K562 (cell line): ENCODE measurements at regions not wholly inside any gene's neighbourhood (a gene's known extent, or its start where the extent isn't known, plus 50 kb on each side); places are given as distances from the start of the nearest gene placed in this dataset.

ENCODE experiments used
- ATAC-seq: fragments of 200-7000 bp; cut with Tn5 transposase; 3 replicates; pipeline ENCODE4 v1.9.1; 2020; ENCODE audit warnings: moderate library complexity
- BruUV-seq: library from RNA; stranded (reverse); fragments of 400-500 nt; replicated peaks from 2 replicates; lab custom pipeline; 2021; lab: Mats Ljungman, UMichigan
- CTCF ChIA-PET: fragments of 300-600 bp; formaldehyde crosslinking; extraction: SDS; loops from one replicate; lab custom pipeline; 2021; ENCODE audit warnings: low intra/inter-chr PET ratio; lab: Yijun Ruan, JAX
- POLR2A ChIA-PET: fragments of 300-600, 350-650 bp; sonication (Branson Sonifier 250); formaldehyde crosslinking; extraction: SDS; loops from one replicate; lab custom pipeline; 2021; ENCODE audit warnings: antibody characterized with exemption, inconsistent platforms; lab: Yijun Ruan, JAX
- DNase-seq, 4 experiments: peaks; one replicate each; pipeline versions ENCODE4 v3.0.0 to v3.0.0-alpha.2; 2011 to 2018; ENCODE audit warnings: low spot score in 3 of 4, mixed read lengths in 3 of 4; ENCODE audit errors: extremely low read depth in 1 of 4
- FAIRE-seq: peaks from 2 replicates; lab custom pipeline; 2011; peaks lifted over from hg19 to GRCh38; lab: Jason Lieb, UNC
- H2AFZ ChIP-seq: 2 replicates; pipeline ENCODE4 v1.6.0; 2011; ENCODE audit warnings: low read depth, low read length, control low read depth, inconsistent platforms
- H3K27ac ChIP-seq: fragments of 200-600 bp; 3 replicates; pipeline ENCODE4 v1.8.0; 2011; ENCODE audit warnings: low read depth, mild to moderate bottlenecking, control low read depth, inconsistent platforms, low read length, moderate library complexity, mixed read lengths; ENCODE audit errors: extremely low read depth
- H3K27me3 ChIP-seq, 2 experiments: fragments of 300-600 bp in 1 of 2; 2 replicates in 1 of 2; 3 replicates in 1 of 2; pipeline versions ENCODE4 v1.6.0 to v1.8.0; 2011; ENCODE audit warnings: inconsistent platforms in 2 of 2, low read length in 2 of 2, mild to moderate bottlenecking in 1 of 2, mixed read lengths in 1 of 2, moderate library complexity in 1 of 2; ENCODE audit not compliant: control insufficient read depth in 2 of 2, insufficient read depth in 2 of 2
- H3K36me3 ChIP-seq: fragments of 300-600 bp; 3 replicates; pipeline ENCODE4 v1.8.0; 2011; ENCODE audit warnings: mild to moderate bottlenecking, low read length, inconsistent platforms; ENCODE audit not compliant: control insufficient read depth, insufficient read depth
- H3K4me1 ChIP-seq, 2 experiments: fragments of 200-600 bp in 1 of 2; replicated peaks in 1 of 2; 2 replicates in 1 of 2; 3 replicates in 1 of 2; pipeline versions ENCODE4 v1.5.1 to v1.8.0; 2011; ENCODE audit warnings: inconsistent platforms in 2 of 2, low read length in 2 of 2, mild to moderate bottlenecking in 1 of 2, mixed read lengths in 1 of 2, moderate library complexity in 1 of 2; ENCODE audit not compliant: control insufficient read depth in 2 of 2, insufficient read depth in 2 of 2
- H3K4me2 ChIP-seq: 2 replicates; pipeline ENCODE4 v1.6.1; 2011; ENCODE audit warnings: low read length, control low read depth, inconsistent platforms, mixed read lengths; ENCODE audit not compliant: insufficient read depth
- H3K4me3 ChIP-seq: fragments of 200-600 bp; sonication (generic), shearing (Covaris generic); 2 replicates; pipeline ENCODE4 v1.5.1; 2016; ENCODE audit warnings: control low read depth, inconsistent platforms
- H3K79me2 ChIP-seq: fragments of 200-600 bp; 3 replicates; pipeline ENCODE4 v1.8.0; 2011; ENCODE audit warnings: low read length, inconsistent platforms; ENCODE audit not compliant: control insufficient read depth, insufficient read depth
- H3K9ac ChIP-seq, 2 experiments: 2 replicates each; pipeline versions ENCODE4 v1.6.0 to v1.6.1; 2011; ENCODE audit warnings: low read depth in 2 of 2, low read length in 2 of 2, control low read depth in 1 of 2, inconsistent platforms in 1 of 2, mild to moderate bottlenecking in 1 of 2, mixed read lengths in 1 of 2; ENCODE audit not compliant: insufficient read depth in 1 of 2
- H3K9me1 ChIP-seq: one replicate; pipeline ENCODE4 v1.6.0; 2011; ENCODE audit warnings: inconsistent platforms, mild to moderate bottlenecking, low read length, moderate library complexity; ENCODE audit not compliant: control insufficient read depth, insufficient read depth
- H3K9me3 ChIP-seq: replicated peaks from 2 replicates; pipeline ENCODE4 v1.5.1; 2011; ENCODE audit warnings: low read depth, low read length, inconsistent platforms; ENCODE audit not compliant: control insufficient read depth, insufficient read depth
- H4K20me1 ChIP-seq: replicated peaks from 2 replicates; pipeline ENCODE4 v1.6.1; 2011; ENCODE audit warnings: low read length, inconsistent platforms, mixed read lengths; ENCODE audit not compliant: control insufficient read depth, insufficient read depth
- HNRNPLL ChIP-seq: fragments of 200-400 bp; formaldehyde crosslinking; IDR thresholded peaks from 2 replicates; pipeline ENCODE4 v1.6.1; 2017; ENCODE audit warnings: low read length, low read depth, mild to moderate bottlenecking; ENCODE audit not compliant: poor library complexity, severe bottlenecking
- SMARCE1 ChIP-seq: fragments of 450-650 bp; IDR thresholded peaks from 2 replicates; pipeline ENCODE4 v1.7.1; 2016; ENCODE audit warnings: mild to moderate bottlenecking
- WGBS: fragments of 100-300 bp; shearing (Covaris generic); methylation state at CpG from one replicate; pipeline ENCODE4 v1.1.6; 2016; ENCODE audit warnings: low coverage, mixed read lengths; ENCODE audit not compliant: insufficient coverage; ENCODE audit errors: missing lambda C conversion rate; 5-methylcytosine and 5-hydroxymethylcytosine counted together
- in situ Hi-C: fragments of 300-500 bp; cut with MboI; formaldehyde crosslinking; loops from 4 replicates; pipeline ENCODE4 v1.15.0; 2018; ENCODE audit warnings: inconsistent platforms, mixed read lengths
- intact Hi-C: fragments of 100-400 bp; cut with micrococcal nuclease; formaldehyde crosslinking; loops from 2 replicates; pipeline ENCODE4 v1.14.2; 2022
- TF ChIP-seq, protein P1 (sequence below): sonication (generic); formaldehyde crosslinking; IDR thresholded peaks from 2 replicates; pipeline ENCODE4 v1.8.0; 2023; ENCODE audit warnings: mild to moderate bottlenecking, missing genetic modification reagents

DNA sequence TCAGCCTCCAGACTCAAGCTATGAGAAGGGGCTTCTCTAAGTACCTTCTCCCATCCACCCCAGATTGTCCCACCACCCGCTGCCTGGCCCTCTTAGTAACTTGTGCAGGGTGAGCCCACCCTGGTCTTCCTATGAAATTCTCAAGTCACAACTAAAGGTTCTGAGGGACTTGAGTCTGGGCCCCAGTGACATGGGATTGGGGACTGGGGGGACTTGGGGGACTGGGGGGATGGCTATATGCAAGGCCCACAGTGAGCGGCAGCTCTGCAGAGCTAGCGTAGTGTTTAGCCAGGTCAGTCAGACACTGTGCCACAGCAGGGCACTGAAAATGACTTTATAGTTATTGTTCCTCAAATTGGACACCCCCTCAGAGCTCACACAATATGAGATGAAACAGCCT is 622.3 kb upstream of the CADM1 start:
- FAIRE-seq = no peak
- Histone ChIP-seq H3K9ac (no peak overlapping the region), H3K4me3 (no peak overlapping the region), H3K27me3 (no peaks in the 10 kb centered on the region; a peak in 1 of 5 replicates), H3K36me3 (no peaks in the 10 kb centered on the region), H3K79me2 (no peaks in the 10 kb centered on the region), H3K27ac (no peak overlapping the region), H3K4me2 (no peak overlapping the region), H2AFZ (no peak overlapping the region), H4K20me1 (no peaks in the 10 kb centered on the region), H3K4me1 (no peaks in the 10 kb centered on the region), H3K9me1 (peaks cover 2% of the 10 kb centered on the region), H3K9me3 (no peaks in the 10 kb centered on the region)
- in situ Hi-C loops (no loop called here), intact Hi-C loops (no loop called here)
- CTCF ChIA-PET = no interaction called here
- TF ChIP-seq SMARCE1 (no peak), HNRNPLL (no peak)
- TF ChIP-seq, protein P1, sequence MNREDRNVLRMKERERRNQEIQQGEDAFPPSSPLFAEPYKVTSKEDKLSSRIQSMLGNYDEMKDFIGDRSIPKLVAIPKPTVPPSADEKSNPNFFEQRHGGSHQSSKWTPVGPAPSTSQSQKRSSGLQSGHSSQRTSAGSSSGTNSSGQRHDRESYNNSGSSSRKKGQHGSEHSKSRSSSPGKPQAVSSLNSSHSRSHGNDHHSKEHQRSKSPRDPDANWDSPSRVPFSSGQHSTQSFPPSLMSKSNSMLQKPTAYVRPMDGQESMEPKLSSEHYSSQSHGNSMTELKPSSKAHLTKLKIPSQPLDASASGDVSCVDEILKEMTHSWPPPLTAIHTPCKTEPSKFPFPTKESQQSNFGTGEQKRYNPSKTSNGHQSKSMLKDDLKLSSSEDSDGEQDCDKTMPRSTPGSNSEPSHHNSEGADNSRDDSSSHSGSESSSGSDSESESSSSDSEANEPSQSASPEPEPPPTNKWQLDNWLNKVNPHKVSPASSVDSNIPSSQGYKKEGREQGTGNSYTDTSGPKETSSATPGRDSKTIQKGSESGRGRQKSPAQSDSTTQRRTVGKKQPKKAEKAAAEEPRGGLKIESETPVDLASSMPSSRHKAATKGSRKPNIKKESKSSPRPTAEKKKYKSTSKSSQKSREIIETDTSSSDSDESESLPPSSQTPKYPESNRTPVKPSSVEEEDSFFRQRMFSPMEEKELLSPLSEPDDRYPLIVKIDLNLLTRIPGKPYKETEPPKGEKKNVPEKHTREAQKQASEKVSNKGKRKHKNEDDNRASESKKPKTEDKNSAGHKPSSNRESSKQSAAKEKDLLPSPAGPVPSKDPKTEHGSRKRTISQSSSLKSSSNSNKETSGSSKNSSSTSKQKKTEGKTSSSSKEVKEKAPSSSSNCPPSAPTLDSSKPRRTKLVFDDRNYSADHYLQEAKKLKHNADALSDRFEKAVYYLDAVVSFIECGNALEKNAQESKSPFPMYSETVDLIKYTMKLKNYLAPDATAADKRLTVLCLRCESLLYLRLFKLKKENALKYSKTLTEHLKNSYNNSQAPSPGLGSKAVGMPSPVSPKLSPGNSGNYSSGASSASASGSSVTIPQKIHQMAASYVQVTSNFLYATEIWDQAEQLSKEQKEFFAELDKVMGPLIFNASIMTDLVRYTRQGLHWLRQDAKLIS (CRISPR knock-in tag) = no peak
- BruUV-seq = no TSS peak
- ATAC-seq = no peak
- DNase-seq = no peak
- 3% methylated on average over 3 of the region's 3 CpGs for WGBS
- POLR2A ChIA-PET = no interaction called here
